HG03066 (cell line): ENCODE measurements at regions not wholly inside any gene's neighbourhood (a gene's known extent, or its start where the extent isn't known, plus 50 kb on each side); places are given as distances from the start of the nearest gene placed in this dataset.

Experiments
- ATAC-seq: cut with Tn5 transposase; IDR thresholded peaks from one replicate; pipeline ENCODE4 v1.9.1; 2021; ENCODE audit warnings: low read depth; ENCODE audit not compliant: unreplicated experiment

GRCh38 chr12:90023207-90023900 is 314.7 kb upstream of the ATP2B1 start:
- ATAC-seq, result no peak

- ATAC-seq, result no peak
Measured at GRCh38 chr12:90021795-90022440, 313.3 kb upstream of the ATP2B1 start.

DNA sequence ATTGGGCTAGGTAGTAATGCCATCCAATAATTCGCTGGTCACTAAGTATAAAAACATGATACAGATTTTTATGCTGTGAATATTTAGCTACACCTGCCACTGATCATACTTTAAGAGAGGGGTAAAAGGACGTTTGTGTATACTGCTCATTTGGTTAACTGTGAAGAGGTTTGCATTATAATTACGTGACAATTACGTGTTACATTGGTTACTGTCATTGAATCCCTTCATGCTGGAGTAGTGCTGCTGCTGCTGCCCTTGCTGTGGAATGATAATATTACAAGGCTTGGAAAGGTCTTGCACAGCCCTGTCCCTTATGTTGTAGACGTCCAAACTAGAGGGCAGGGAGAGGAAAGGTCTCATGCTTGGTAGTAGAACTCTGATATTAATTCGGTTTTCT is 312.2 kb upstream of the ATP2B1 start:
- no peak for ATAC-seq

DNA sequence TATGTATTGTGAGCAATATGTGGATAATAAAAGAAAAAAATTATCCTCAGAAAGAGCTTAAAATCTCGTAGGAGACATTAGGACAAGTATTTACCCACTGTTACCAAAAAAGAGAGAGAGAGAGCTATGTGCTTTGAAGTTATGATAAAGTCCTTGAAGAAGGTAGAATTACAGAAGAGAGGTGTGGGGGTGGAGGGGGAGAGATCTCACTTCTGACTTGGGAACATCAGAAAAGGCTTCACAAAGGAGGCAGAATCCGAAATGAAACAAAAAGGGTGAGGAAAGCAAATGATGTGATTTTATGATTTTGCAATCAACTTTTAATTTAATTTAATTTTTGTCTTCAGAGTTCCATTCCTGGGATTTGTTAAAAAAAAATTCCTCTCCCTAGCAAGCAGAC is 311.8 kb upstream of the ATP2B1 start:
- ATAC-seq, result no peak

- ATAC-seq, result no peak
Measured at GRCh38 chr12:90020014-90020413, 311.4 kb upstream of the ATP2B1 start.

GRCh38 chr12:90017316-90017715 is 308.7 kb upstream of the ATP2B1 start:
- ATAC-seq, result no peak

DNA sequence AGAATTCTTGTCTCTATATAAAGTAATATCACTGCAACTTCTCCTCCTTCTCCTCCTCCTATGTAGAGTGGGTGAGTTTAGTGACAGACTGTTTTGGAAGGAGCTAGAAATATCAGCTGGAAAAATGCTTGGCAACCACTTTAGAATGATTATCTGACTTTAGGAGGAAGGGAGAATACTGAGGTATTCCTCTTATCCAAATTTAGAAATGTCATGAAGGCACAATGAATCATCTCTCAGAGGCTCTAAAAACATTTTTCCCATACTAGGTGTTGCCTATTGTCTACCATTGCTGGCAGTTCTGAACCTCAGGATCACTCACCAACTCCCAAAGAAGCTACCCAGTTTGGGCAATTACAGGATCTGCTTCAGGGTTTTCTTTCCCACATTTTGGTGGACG is 306.6 kb upstream of the ATP2B1 start:
- no peak for ATAC-seq

- ATAC-seq, result no peak
Measured at GRCh38 chr12:90013409-90013808, 304.8 kb upstream of the ATP2B1 start.

GRCh38 chr12:90010089-90010488 is 301.5 kb upstream of the ATP2B1 start:
- no peak for ATAC-seq

- no peak for ATAC-seq
Measured at GRCh38 chr12:90008277-90008676, 299.6 kb upstream of the ATP2B1 start.

DNA sequence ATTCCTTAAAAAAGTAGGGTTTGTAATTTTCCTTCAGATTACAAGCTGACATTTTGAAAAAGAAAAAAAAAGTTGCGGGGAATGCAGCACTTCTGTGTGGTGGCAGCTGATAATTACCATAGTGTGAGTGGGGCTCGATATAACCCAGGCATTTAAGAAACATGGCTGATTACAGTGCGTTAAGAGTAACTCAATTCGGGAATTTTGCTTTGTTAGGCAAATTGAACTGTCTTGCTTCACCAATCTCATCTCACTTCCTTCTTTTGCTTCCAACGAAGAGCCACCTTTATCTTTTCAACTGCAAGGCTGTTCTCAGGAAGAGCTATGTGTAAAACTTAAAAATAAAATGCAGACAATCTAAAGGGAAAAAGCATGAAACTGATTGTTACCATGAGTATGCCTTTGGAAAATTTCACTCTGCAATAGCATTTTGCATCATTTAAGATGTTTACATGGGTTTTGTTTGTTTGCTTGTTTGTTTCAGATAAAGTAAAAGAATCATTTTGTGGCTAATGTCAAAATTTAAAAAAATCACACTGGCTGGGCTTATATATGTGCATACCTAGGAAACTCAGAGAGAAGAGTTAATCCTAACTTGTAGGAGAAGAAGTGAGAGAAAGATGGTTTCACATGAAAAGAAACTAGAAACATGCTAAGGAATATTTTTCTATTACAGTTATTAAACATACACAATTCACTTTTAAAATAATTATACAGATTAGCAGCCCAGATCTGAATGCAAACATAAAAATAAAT is 295.9 kb upstream of the ATP2B1 start:
- ATAC-seq, result no peak

- no peak for ATAC-seq
Measured at GRCh38 chr12:90003688-90004087, 295.1 kb upstream of the ATP2B1 start.

DNA sequence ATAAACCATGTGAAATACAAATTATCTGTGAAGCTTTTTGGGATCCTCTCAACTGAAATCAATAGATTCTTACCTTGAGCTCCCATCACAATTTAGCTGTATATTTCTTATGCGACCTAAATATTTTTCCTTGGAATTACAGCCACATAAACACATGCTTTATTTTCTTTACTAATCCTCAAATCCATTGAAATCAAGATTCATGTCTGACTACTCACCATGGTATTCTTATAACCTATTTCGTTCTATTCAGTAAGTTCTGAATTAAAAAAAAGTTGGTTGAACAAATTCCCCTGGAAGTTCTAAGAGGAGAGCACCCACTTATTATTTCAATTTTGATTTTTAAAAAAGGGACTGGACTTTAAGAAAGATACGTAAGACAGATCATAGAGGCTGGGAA is 292.1 kb upstream of the ATP2B1 start:
- ATAC-seq, result no peak

DNA sequence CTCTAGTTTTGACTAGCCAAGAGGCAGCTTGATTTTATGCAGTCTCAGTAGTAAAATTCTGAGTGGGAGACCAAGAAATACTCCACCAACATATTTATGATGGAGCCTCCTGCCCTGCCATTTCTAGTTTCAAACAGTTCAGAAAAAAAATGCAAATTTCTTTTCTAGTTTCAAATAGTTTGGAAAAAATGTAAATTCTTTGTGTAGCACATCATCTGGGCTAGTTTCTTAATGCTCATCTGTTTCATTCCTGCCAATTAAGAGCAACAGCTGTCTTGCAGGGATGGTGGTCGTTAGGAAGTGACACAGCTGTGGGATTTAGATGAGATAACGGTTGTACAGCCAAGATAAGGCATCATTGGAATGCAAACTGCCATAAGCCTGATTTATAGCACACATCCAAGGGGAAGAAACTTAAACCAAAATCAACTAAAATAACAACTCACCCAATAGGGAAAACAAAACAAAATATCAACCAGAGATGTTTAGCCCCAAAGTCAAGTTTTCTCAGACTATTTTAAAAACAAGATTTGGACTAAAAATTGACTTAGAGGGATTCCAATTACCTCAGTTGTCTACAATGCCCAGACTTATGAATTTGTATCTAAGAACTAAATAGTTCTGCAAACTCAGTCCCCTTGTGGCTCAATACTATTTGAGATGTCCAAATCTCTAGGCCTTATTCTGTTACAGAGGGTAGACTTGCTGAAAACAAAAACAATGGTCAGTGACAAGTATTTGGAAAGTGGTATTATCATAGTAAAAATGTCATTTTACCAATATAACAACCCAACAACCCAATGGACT is 291.3 kb upstream of the ATP2B1 start:
- no peak for ATAC-seq

DNA sequence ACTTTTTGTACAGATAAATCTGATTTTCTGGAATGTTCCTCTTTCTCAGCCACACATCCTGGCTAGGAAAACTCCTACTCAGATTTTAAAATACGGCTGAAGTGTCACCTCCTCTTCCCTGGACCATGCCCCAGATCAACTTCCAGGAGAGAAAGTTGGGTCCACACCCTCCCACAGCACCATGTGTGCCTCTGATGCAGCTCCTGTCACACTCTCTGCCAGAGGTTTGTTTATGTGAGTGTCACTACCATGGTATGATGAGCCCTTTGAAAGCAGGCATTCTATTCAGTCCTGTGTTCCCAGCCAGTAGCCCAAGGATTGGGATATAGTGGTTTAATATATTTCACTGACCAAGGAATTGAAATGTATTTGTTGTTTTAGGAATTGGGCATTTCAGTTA is 287.2 kb upstream of the ATP2B1 start:
- ATAC-seq, result no peak

DNA sequence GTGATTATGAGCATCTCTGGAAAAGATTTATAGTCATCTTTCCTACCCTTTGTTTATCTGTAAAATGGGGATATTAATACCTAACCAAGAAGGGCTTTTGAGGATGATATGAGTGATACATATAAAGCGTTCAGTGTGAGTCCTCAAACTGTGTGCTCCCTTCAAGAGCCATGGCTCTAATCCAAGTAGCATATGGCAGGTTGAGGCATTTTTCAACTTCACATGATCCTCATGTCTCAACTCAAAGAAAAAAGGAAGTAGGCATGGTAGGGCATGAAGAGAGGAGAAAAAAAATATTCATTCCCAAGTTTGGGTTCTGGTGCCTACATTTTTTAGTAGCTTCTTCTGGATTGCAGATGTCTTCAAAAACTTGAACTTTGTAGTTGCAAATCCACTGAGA is 286.3 kb upstream of the ATP2B1 start:
- ATAC-seq, result no peak

DNA sequence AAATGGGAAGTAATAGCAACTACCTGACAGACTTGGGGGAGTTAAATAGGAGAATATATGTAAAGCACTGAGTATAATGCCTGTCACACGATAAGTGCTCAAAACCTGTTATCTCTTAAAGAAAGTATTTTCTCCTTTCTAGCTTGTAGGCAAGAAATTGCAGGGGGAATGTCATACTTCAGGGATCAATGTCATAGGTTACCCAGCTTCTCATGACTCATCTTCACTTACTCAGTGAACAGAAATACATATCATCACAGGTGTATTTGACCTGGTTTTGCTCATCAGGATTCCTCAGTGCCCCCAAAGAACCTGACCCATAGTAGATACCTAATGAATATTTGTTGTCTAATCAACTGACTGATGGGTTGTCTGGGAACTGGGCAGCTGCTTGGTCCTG is 285.0 kb upstream of the ATP2B1 start:
- ATAC-seq, result no peak

GRCh38 chr12:89992668-89993451 is 284.2 kb upstream of the ATP2B1 start:
- ATAC-seq, result no peak

GRCh38 chr12:89991807-89992590 is 283.4 kb upstream of the ATP2B1 start:
- no peak for ATAC-seq
